MM.1S (cell line): ENCODE measurements at regions not wholly inside any gene's neighbourhood (a gene's known extent, or its start where the extent isn't known, plus 50 kb on each side); places are given as distances from the start of the nearest gene placed in this dataset.
"Not testable (repeated sequence)": the region's sequence is repeated elsewhere in the genome, so short reads cannot be mapped to it uniquely, and the experiment has no call there.

Experiments used
- DNase-seq: peaks from one replicate; pipeline ENCODE4 v3.0.0-alpha.2; 2015
- H2AFZ ChIP-seq: fragments of 300-600 bp; sonication (generic); 2 replicates; pipeline ENCODE4 v1.6.0; 2016; ENCODE audit warnings: antibody characterized with exemption, low read length
- H3F3A ChIP-seq: fragments of 300-600 bp; sonication (generic); 2 replicates; pipeline ENCODE4 v1.6.1; 2016; ENCODE audit warnings: mild to moderate bottlenecking, antibody characterized with exemption, low read length, moderate library complexity, mixed read lengths; ENCODE audit not compliant: insufficient read depth
- H3K27ac ChIP-seq: fragments of 300-600 bp; sonication (generic); 2 replicates; pipeline ENCODE4 v1.5.1; 2016; ENCODE audit warnings: mild to moderate bottlenecking, low read length
- H3K27me3 ChIP-seq: fragments of 300-600 bp; sonication (generic); replicated peaks from 2 replicates; pipeline ENCODE4 v1.6.0; 2016; ENCODE audit warnings: low read length; ENCODE audit not compliant: insufficient read depth
- H3K36me3 ChIP-seq: fragments of 300-600 bp; sonication (generic); replicated peaks from 2 replicates; pipeline ENCODE4 v1.6.1; 2016; ENCODE audit warnings: mild to moderate bottlenecking, low read length, mixed read lengths; ENCODE audit not compliant: insufficient read depth
- H3K4me1 ChIP-seq: fragments of 300-600 bp; sonication (generic); 2 replicates; pipeline ENCODE4 v1.6.1; 2016; ENCODE audit warnings: low read length, mixed read lengths
- H3K4me2 ChIP-seq: fragments of 300-600 bp; sonication (generic); 2 replicates; pipeline ENCODE4 v1.6.0; 2016; ENCODE audit warnings: low read depth, low read length
- H3K4me3 ChIP-seq: fragments of 300-600 bp; sonication (generic); 2 replicates; pipeline ENCODE4 v1.5.1; 2016; ENCODE audit warnings: low read length, mixed read lengths
- H3K79me2 ChIP-seq: fragments of 300-600 bp; sonication (generic); 2 replicates; pipeline ENCODE4 v1.6.1; 2016; ENCODE audit warnings: mixed run types, low read length, mixed read lengths
- H3K9ac ChIP-seq: fragments of 300-600 bp; sonication (generic); 2 replicates; pipeline ENCODE4 v1.6.1; 2016; ENCODE audit warnings: low read length, mixed read lengths
- H3K9me2 ChIP-seq: fragments of 300-600 bp; sonication (generic); replicated peaks from 2 replicates; pipeline ENCODE4 v1.6.1; 2016; ENCODE audit warnings: mild to moderate bottlenecking, low read length, mixed read lengths; ENCODE audit not compliant: insufficient read depth
- H3K9me3 ChIP-seq: fragments of 300-600 bp; sonication (generic); replicated peaks from 2 replicates; pipeline ENCODE4 v1.6.1; 2016; ENCODE audit warnings: mild to moderate bottlenecking, low read length, mixed read lengths; ENCODE audit not compliant: insufficient read depth
- H4K20me1 ChIP-seq: fragments of 300-600 bp; sonication (generic); 2 replicates; pipeline ENCODE4 v1.6.1; 2016; ENCODE audit warnings: mild to moderate bottlenecking, low read length, moderate library complexity, mixed read lengths; ENCODE audit not compliant: insufficient read depth

GRCh38 chr21:6526213-6526612, 3995.2 kb upstream of the TPTE start:
- not testable (repeated sequence) for H3K27ac ChIP-seq, H3K9me2 ChIP-seq, H4K20me1 ChIP-seq, H3K36me3 ChIP-seq, H2AFZ ChIP-seq, H3K4me2 ChIP-seq, H3K79me2 ChIP-seq, H3K4me3 ChIP-seq, DNase-seq, H3K9me3 ChIP-seq, H3K27me3 ChIP-seq, H3K9ac ChIP-seq, H3K4me1 ChIP-seq, H3F3A ChIP-seq

- not testable (repeated sequence) for H3K36me3 ChIP-seq
These were observed 3990.7 kb upstream of the TPTE start for GRCh38 chr21:6530655-6531054.

GRCh38 chr21:6533261-6533660, 3988.1 kb upstream of the TPTE start:
- not testable (repeated sequence) for H3K4me1 ChIP-seq, H3K79me2 ChIP-seq, H3K9me3 ChIP-seq, H2AFZ ChIP-seq, H3K4me3 ChIP-seq, H3K9me2 ChIP-seq, H3K9ac ChIP-seq, H3K27me3 ChIP-seq, H3K36me3 ChIP-seq, H4K20me1 ChIP-seq, H3K4me2 ChIP-seq, DNase-seq, H3F3A ChIP-seq, H3K27ac ChIP-seq

More at GRCh38 chr21:6530655-6531054, 3990.7 kb upstream of the TPTE start:
- H3K27me3 ChIP-seq, H3K9me2 ChIP-seq, H3K4me1 ChIP-seq, H3F3A ChIP-seq, H4K20me1 ChIP-seq, H2AFZ ChIP-seq, H3K27ac ChIP-seq, H3K4me3 ChIP-seq, H3K79me2 ChIP-seq, H3K4me2 ChIP-seq, DNase-seq, H3K9ac ChIP-seq, H3K9me3 ChIP-seq: not testable (repeated sequence)

- not testable (repeated sequence) for H3K27me3 ChIP-seq, H3K36me3 ChIP-seq, DNase-seq, H3K9ac ChIP-seq, H2AFZ ChIP-seq, H3K9me2 ChIP-seq, H3K4me1 ChIP-seq, H3K4me2 ChIP-seq, H3K4me3 ChIP-seq, H4K20me1 ChIP-seq, H3K79me2 ChIP-seq, H3F3A ChIP-seq, H3K9me3 ChIP-seq, H3K27ac ChIP-seq
These were observed 3983.1 kb upstream of the TPTE start for GRCh38 chr21:6538320-6538719.

GRCh38 chr21:6539688-6540087, 3981.7 kb upstream of the TPTE start:
- not testable (repeated sequence) for H3K4me3 ChIP-seq, H3K27me3 ChIP-seq, H3K9ac ChIP-seq, H3K36me3 ChIP-seq, H3K9me3 ChIP-seq, H3K4me2 ChIP-seq, H3F3A ChIP-seq, H3K79me2 ChIP-seq, H3K9me2 ChIP-seq, DNase-seq, H3K4me1 ChIP-seq, H4K20me1 ChIP-seq, H3K27ac ChIP-seq, H2AFZ ChIP-seq

GRCh38 chr21:6541036-6541435, 3980.3 kb upstream of the TPTE start:
- H3K27me3 ChIP-seq, H3K9me2 ChIP-seq, H3K4me3 ChIP-seq, H3K9ac ChIP-seq, H2AFZ ChIP-seq, H3K9me3 ChIP-seq, H3K79me2 ChIP-seq, H3F3A ChIP-seq, H3K27ac ChIP-seq, H4K20me1 ChIP-seq, H3K36me3 ChIP-seq, H3K4me1 ChIP-seq, DNase-seq, H3K4me2 ChIP-seq: not testable (repeated sequence)

GRCh38 chr21:6545288-6545687, 3976.1 kb upstream of the TPTE start:
- H3K79me2 ChIP-seq, DNase-seq, H3K9me2 ChIP-seq, H3K36me3 ChIP-seq, H3K4me3 ChIP-seq, H3F3A ChIP-seq, H4K20me1 ChIP-seq, H3K4me1 ChIP-seq, H3K4me2 ChIP-seq, H3K27ac ChIP-seq, H3K27me3 ChIP-seq, H2AFZ ChIP-seq, H3K9ac ChIP-seq, H3K9me3 ChIP-seq: not testable (repeated sequence)

GRCh38 chr21:6551045-6551444, 3970.3 kb upstream of the TPTE start:
- H3K9ac ChIP-seq, H3K27me3 ChIP-seq, H3K27ac ChIP-seq: not testable (repeated sequence)

More at GRCh38 chr21:6551045-6551444, 3970.3 kb upstream of the TPTE start:
- not testable (repeated sequence) for DNase-seq, H3K79me2 ChIP-seq, H2AFZ ChIP-seq, H3K4me2 ChIP-seq, H3K4me3 ChIP-seq, H4K20me1 ChIP-seq, H3K9me3 ChIP-seq, H3K4me1 ChIP-seq, H3K9me2 ChIP-seq, H3K36me3 ChIP-seq, H3F3A ChIP-seq
